SK-N-SH (cell line): ENCODE measurements at regions not wholly inside any gene's neighbourhood (a gene's known extent, or its start where the extent isn't known, plus 50 kb on each side); places are given as distances from the start of the nearest gene placed in this dataset.

Experiments
- CTCF ChIP-seq: fragments of 200-600 bp; sonication (generic); IDR thresholded peaks from 2 replicates; pipeline ENCODE4 v1.6.1; 2017; ENCODE audit warnings: antibody characterized with exemption, mild to moderate bottlenecking, moderate library complexity
- FOSL2 ChIP-seq: IDR thresholded peaks from 2 replicates; pipeline ENCODE4 v1.4.0; 2012; ENCODE audit warnings: low read depth, mild to moderate bottlenecking, moderate library complexity, borderline replicate concordance
- GABPA ChIP-seq: IDR thresholded peaks from 2 replicates; pipeline ENCODE4 v1.4.0; 2012; ENCODE audit warnings: low read depth, mild to moderate bottlenecking
- GATA2 ChIP-seq: sonication (generic); formaldehyde crosslinking; IDR thresholded peaks from 2 replicates; pipeline ENCODE4 v1.5.0; 2020; ENCODE audit warnings: mild to moderate bottlenecking, missing genetic modification reagents
- MAX ChIP-seq: IDR thresholded peaks from 2 replicates; pipeline ENCODE4 v1.4.0; 2012; ENCODE audit warnings: low read depth
- POLR2AphosphoS5 ChIP-seq: IDR thresholded peaks from 2 replicates; pipeline ENCODE4 v1.6.1; 2012; ENCODE audit warnings: low read depth, low read length
- RCOR1 ChIP-seq: fragments of 150-350 bp; IDR thresholded peaks from 2 replicates; pipeline ENCODE4 v1.6.1; 2017; ENCODE audit warnings: antibody characterized with exemption, low read length
- RFX5 ChIP-seq: IDR thresholded peaks from 2 replicates; pipeline ENCODE4 v1.6.1; 2012; ENCODE audit warnings: mild to moderate bottlenecking, improper control_type of control experiment, low read length
- YY1 ChIP-seq: IDR thresholded peaks from 2 replicates; pipeline ENCODE4 v1.4.0; 2012; ENCODE audit warnings: low read depth, mild to moderate bottlenecking
- TF ChIP-seq, protein P1 (sequence below): IDR thresholded peaks from 2 replicates; pipeline ENCODE4 v1.4.0; 2012; ENCODE audit warnings: low read depth, borderline replicate concordance

DNA sequence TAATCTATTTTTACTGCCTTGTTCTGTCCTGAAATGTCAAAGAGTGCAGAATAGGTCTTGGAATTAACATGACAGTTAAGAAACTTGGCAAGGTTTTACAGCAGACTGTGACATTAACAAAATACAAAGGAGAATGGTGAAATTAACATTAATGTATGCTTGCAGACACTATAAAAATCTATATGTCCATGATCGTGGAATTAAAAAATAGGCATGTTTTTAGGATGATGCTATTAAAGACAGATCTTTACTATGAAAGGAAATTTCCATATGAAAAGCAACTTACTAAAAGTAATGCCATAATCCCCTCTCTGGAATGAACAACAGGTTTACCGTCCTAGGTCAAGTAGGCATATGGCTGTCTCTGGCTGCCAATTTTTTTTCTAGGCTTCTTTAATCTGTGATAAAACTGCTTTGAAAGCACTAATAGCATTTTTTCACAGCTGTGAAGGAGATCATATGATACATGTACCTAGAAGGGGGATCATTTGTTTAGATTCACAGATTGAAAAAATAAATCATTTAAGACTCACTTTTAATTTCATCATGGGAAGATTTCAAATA lies 291.5 kb downstream of the ZNF536 start:
- TF ChIP-seq CTCF (no peak), GABPA (no peak), GATA2 (no peak), FOSL2 (no peak), POLR2AphosphoS5 (no peak), MAX (no peak), YY1 (no peak), RCOR1 (no peak), RFX5 (no peak)
- TF ChIP-seq, protein P1, sequence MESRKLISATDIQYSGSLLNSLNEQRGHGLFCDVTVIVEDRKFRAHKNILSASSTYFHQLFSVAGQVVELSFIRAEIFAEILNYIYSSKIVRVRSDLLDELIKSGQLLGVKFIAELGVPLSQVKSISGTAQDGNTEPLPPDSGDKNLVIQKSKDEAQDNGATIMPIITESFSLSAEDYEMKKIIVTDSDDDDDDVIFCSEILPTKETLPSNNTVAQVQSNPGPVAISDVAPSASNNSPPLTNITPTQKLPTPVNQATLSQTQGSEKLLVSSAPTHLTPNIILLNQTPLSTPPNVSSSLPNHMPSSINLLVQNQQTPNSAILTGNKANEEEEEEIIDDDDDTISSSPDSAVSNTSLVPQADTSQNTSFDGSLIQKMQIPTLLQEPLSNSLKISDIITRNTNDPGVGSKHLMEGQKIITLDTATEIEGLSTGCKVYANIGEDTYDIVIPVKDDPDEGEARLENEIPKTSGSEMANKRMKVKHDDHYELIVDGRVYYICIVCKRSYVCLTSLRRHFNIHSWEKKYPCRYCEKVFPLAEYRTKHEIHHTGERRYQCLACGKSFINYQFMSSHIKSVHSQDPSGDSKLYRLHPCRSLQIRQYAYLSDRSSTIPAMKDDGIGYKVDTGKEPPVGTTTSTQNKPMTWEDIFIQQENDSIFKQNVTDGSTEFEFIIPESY, result no peak
